Neural crest cell (in vitro differentiated cells): ENCODE measurements at regions not wholly inside any gene's neighbourhood (a gene's known extent, or its start where the extent isn't known, plus 50 kb on each side); places are given as distances from the start of the nearest gene placed in this dataset.

Experiments
- DNase-seq: peaks from one replicate; pipeline ENCODE4 v3.0.0; 2021; ENCODE audit warnings: low read depth, mixed read lengths, low spot score
- H3K27ac Mint-ChIP-seq: one replicate; pipeline ENCODE4 v1.8.0; 2021; ENCODE audit warnings: mild to moderate bottlenecking, mixed read lengths; ENCODE audit not compliant: unreplicated experiment
- H3K27me3 Mint-ChIP-seq: 2 replicates; pipeline ENCODE4 v1.8.0; 2021; ENCODE audit warnings: low read depth, mild to moderate bottlenecking, mixed read lengths
- H3K36me3 Mint-ChIP-seq: 2 replicates; pipeline ENCODE4 v1.8.0; 2021; ENCODE audit warnings: low read depth, mild to moderate bottlenecking, mixed read lengths
- H3K4me1 Mint-ChIP-seq: 2 replicates; pipeline ENCODE4 v1.8.0; 2021; ENCODE audit warnings: mixed read lengths
- H3K4me3 Mint-ChIP-seq: one replicate; pipeline ENCODE4 v1.8.0; 2021; ENCODE audit warnings: mild to moderate bottlenecking, mixed read lengths
- H3K9me3 Mint-ChIP-seq: 2 replicates; pipeline ENCODE4 v1.8.0; 2021; ENCODE audit warnings: mixed read lengths
- TF ChIP-seq, protein P1 (sequence below): fragments of 200-600 bp; sonication (generic); conservative IDR thresholded peaks from 2 replicates; pipeline ENCODE4 v1.5.0; 2021; ENCODE audit warnings: antibody characterized with exemption, mild to moderate bottlenecking

DNA sequence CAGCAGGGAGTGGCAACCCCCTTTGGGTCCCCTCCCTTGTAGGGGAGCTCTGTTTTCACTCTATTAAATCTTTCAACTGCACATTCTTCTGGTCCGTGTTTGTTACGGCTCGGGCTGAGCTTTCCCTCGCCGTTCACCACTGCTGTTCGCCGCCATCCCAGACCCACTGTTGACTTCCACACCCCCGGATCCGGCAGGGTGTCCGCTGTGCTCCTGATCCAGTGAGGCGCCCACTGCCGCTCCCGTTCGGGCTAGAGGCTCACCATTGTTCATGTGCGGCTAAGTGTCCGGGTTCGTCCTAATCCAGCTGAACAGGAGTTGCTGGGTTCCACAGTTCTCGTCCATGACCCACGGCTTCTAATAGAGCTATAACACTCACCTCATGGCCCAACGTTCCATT is 408.1 kb downstream of the KCNJ2 start:
- TF ChIP-seq, protein P1, sequence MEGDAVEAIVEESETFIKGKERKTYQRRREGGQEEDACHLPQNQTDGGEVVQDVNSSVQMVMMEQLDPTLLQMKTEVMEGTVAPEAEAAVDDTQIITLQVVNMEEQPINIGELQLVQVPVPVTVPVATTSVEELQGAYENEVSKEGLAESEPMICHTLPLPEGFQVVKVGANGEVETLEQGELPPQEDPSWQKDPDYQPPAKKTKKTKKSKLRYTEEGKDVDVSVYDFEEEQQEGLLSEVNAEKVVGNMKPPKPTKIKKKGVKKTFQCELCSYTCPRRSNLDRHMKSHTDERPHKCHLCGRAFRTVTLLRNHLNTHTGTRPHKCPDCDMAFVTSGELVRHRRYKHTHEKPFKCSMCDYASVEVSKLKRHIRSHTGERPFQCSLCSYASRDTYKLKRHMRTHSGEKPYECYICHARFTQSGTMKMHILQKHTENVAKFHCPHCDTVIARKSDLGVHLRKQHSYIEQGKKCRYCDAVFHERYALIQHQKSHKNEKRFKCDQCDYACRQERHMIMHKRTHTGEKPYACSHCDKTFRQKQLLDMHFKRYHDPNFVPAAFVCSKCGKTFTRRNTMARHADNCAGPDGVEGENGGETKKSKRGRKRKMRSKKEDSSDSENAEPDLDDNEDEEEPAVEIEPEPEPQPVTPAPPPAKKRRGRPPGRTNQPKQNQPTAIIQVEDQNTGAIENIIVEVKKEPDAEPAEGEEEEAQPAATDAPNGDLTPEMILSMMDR: no peak
- Mint-ChIP-seq H3K27me3 (no peaks in the 10 kb centered on the region), H3K9me3 (peaks cover 8% of the 10 kb centered on the region), H3K4me1 (no peaks in the 10 kb centered on the region), H3K27ac (no peak overlapping the region), H3K4me3 (no peak overlapping the region), H3K36me3 (no peaks in the 10 kb centered on the region)
- no peak for DNase-seq

DNA sequence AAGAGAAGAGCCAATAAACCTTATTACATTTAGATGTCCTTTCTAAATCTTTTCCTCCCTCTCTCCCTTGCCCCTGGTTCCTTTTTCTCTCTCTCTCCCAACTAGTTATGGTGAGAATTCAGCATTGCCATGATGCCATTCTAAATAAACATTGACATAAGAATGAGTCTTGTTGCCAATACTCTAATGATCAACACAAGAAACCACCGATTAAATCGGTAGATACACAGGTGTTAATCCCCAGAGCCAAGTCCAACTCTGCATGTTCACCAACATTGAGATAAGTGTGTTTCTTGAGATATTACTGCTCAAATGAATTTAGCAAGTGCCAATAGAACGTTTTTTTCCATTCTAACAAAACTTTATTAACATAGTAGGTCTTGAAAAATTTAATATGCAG is 412.1 kb downstream of the KCNJ2 start:
- no peak for DNase-seq
- Mint-ChIP-seq H3K9me3 (peaks cover 13% of the 10 kb centered on the region), H3K4me1 (peaks cover 6% of the 10 kb centered on the region)

DNA sequence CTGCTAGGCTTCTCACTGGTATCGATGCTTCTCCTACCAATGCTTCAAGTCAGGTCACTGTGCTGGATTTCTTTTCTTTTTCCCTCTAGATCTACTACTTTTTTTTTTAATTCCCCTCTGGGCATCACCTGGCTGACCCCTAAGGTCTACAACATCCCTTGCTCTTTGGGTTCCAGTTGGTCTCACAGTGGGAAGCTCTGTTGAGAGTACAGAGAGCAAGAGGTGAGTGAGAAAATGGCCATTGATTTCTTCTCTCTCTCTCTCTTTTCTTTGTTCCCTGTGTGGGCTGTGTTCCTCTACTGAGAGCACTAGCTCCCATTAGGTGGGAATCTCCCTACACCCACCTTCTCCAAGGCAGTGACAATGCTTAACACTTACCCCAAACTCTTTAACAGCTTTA is 413.4 kb downstream of the KCNJ2 start:
- no peak for DNase-seq
- peaks cover 6% of the 10 kb centered on the region for H3K4me1 Mint-ChIP-seq

More for the DNA sequence above, 412.1 kb downstream of the KCNJ2 start:
- TF ChIP-seq, protein P1: no peak
- Mint-ChIP-seq H3K4me3 (no peak overlapping the region), H3K27me3 (no peaks in the 10 kb centered on the region), H3K36me3 (peaks cover 2% of the 10 kb centered on the region), H3K27ac (no peak overlapping the region)

DNA sequence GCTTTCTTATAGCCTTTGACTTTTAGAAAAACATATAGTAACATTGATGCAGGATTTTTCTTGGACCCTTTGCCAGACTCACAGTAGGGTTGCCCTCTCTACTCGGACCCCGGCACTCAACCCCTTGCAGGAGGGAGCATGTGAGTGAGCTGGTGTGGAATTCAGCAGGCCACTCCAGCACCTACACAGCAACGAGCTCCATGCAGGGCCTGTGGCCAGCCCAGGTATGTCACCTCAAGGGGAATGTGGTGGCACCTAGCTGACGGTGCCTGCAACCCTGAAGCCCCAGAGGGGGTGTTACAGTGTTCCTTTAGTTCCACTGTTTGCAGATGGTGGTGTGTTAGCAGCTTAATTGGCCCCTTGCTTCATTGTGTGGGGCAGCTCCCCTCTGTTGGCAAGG is 414.9 kb downstream of the KCNJ2 start:
- H3K4me3 Mint-ChIP-seq: no peak overlapping the region
- no peak overlapping the region for H3K27ac Mint-ChIP-seq
- H3K27me3 Mint-ChIP-seq: no peaks in the 10 kb centered on the region
- H3K4me1 Mint-ChIP-seq: peaks cover 6% of the 10 kb centered on the region
- TF ChIP-seq, protein P1: no peak
- H3K36me3 Mint-ChIP-seq: peaks cover 2% of the 10 kb centered on the region
- DNase-seq: no peak
- H3K9me3 Mint-ChIP-seq: peaks cover 10% of the 10 kb centered on the region

More for the DNA sequence above, 413.4 kb downstream of the KCNJ2 start:
- Mint-ChIP-seq H3K27ac (no peak overlapping the region), H3K36me3 (peaks cover 2% of the 10 kb centered on the region), H3K4me3 (no peak overlapping the region), H3K9me3 (peaks cover 10% of the 10 kb centered on the region), H3K27me3 (no peaks in the 10 kb centered on the region)
- TF ChIP-seq, protein P1: no peak

DNA sequence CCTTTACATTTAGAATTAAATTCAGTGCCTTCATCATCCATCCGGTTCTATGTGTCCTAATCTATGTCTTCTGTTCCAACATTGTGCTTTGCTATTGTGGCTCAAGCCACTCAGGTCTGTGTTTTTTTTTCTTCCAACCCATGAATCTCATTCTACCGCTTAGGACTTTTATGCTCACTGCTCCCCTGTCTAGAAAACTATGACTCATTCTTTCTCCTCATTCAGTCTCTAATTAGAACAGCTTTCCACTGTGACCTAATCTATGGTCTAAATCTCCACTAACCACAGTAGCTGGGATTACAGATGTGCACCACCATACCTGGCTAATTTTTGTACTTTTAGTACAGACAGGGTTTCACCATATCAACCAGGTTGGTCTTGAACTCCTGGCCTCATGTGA is 418.7 kb downstream of the KCNJ2 start:
- TF ChIP-seq, protein P1: no peak
- H3K9me3 Mint-ChIP-seq: peaks cover 5% of the 10 kb centered on the region
- peaks cover 3% of the 10 kb centered on the region for H3K4me1 Mint-ChIP-seq
- no peak overlapping the region for H3K4me3 Mint-ChIP-seq
- H3K36me3 Mint-ChIP-seq: peaks cover 2% of the 10 kb centered on the region
- H3K27ac Mint-ChIP-seq: no peak overlapping the region
- no peak for DNase-seq
- no peaks in the 10 kb centered on the region for H3K27me3 Mint-ChIP-seq

DNA sequence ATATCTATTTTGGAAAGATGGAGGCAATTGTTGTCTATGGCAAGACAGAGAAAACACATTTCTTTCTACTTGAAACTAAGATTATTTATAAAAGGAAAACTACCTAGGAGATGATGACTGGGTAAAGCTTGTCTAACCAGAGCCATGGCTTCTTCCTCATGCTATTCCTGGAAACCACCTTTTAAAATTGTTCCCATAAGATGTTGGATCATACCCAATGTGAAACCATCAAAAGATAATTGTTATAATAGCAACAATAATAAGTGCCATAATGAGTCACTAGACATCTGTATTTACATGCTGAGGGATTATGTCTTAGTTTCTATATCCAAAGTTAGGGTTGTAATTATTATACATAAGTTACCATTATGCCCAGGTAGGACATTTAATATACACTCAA is 428.4 kb downstream of the KCNJ2 start:
- Mint-ChIP-seq H3K4me1 (no peaks in the 10 kb centered on the region), H3K27ac (no peak overlapping the region), H3K9me3 (no peaks in the 10 kb centered on the region), H3K36me3 (no peaks in the 10 kb centered on the region), H3K27me3 (no peaks in the 10 kb centered on the region), H3K4me3 (no peak overlapping the region)
- DNase-seq: no peak
- TF ChIP-seq, protein P1: no peak
